Mammary epithelial cell (primary cell): ENCODE measurements at regions not wholly inside any gene's neighbourhood (a gene's known extent, or its start where the extent isn't known, plus 50 kb on each side); places are given as distances from the start of the nearest gene placed in this dataset.

Experiments used
- CTCF ChIP-seq, 2 donors: IDR thresholded peaks in 1 of 2; conservative IDR thresholded peaks in 1 of 2; 2 replicates each; pipeline ENCODE4 v1.5.1; 2011 to 2012; ENCODE audit warnings: inconsistent platforms in 2 of 2, low read length in 2 of 2, mild to moderate bottlenecking in 2 of 2, control low read depth in 1 of 2, low read depth in 1 of 2; ENCODE audit not compliant: insufficient read depth in 1 of 2; ENCODE audit errors: extremely low read depth in 1 of 2
- EZH2 ChIP-seq: IDR thresholded peaks from 2 replicates; pipeline ENCODE4 v1.6.1; 2012; ENCODE audit warnings: low read length, inconsistent platforms, borderline replicate concordance

GRCh38 chr5:6885581-6885980 lies 172.3 kb downstream of the TENT4A start:
- no peak for TF ChIP-seq CTCF (conservative IDR thresholded peaks at IDR 0.05 in 1 of 2, IDR thresholded peaks at IDR 0.05 in 1 of 2; ENCODE audit: extremely low read depth in 1 of 2, insufficient read depth in 1 of 2, low read depth in 1 of 2, low read length in 2 of 2)
- no peak for TF ChIP-seq EZH2
